Non-pigmented ciliary epithelial cell (primary cell): ENCODE measurements at regions not wholly inside any gene's neighbourhood (a gene's known extent, or its start where the extent isn't known, plus 50 kb on each side); places are given as distances from the start of the nearest gene placed in this dataset.

ENCODE experiments used
- DNase-seq: peaks from one replicate; pipeline ENCODE4 v3.0.0-alpha.2; 2010; ENCODE audit warnings: low read depth

DNA sequence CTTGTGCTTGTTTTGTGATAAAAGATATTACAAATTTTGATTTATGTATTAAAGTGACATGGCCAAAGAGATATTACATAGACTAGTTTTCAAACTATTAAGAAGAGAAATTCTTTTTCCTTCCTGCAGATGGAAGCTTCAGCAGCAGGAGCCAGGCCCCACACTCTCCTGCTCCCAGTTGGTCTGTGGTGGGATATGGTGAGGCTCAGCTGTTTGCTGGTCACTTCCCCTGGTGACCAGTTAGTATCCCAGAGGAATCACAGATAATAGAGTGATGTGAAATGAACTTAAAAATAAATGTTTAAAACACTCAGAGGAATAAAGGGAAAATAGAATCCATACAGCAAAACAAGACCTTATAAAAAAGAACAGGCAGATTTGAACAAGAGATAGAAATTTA lies 154.7 kb downstream of the KTN1 start:
- no peak for DNase-seq

- no peak for DNase-seq
Observed at GRCh38 chr14:55739967-55740648, 160.1 kb downstream of the KTN1 start.

GRCh38 chr14:55740649-55740989 lies 160.6 kb downstream of the KTN1 start:
- DNase-seq, result no peak

DNA sequence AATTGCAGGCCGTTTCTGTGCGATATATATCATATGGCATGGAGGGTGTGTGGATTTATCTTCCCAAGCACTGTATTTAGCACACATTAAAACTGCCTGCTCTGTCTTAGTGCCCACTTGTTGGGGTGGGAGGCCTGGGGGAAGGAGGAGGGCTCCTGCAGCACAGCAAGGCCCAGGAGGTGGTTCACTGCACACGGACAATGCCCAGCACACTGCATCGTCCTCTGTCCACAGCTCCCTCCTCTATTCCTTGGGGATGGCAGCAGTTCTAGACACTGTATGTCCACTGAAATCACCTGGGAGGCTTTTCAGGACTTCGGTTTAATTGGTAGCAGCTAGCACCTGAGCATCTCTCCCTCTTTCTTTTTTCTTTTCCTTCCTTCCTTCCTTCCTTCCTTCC lies 161.2 kb downstream of the KTN1 start:
- no peak for DNase-seq

DNA sequence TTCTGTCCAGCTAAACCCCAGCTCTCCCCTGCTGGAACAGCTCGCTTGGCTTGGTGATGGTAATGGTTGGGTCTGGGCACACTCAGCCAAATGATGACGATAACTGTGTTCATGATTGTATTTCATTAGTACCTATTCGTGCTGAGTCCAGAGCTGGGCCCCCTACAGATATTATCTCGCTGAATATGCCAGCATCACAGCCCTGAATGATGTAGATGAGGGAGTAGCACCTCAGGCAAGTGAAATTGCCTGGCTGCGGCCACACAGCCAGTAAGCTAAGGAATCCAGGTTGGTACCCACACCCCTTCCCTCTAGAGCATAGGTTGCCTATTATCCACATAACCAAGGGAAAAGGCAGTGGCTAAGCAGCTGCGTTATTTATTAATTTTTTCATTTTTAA lies 163.5 kb downstream of the KTN1 start:
- DNase-seq, result no peak

- no peak for DNase-seq
Observed at GRCh38 chr14:55744321-55744720, 164.3 kb downstream of the KTN1 start.

DNA sequence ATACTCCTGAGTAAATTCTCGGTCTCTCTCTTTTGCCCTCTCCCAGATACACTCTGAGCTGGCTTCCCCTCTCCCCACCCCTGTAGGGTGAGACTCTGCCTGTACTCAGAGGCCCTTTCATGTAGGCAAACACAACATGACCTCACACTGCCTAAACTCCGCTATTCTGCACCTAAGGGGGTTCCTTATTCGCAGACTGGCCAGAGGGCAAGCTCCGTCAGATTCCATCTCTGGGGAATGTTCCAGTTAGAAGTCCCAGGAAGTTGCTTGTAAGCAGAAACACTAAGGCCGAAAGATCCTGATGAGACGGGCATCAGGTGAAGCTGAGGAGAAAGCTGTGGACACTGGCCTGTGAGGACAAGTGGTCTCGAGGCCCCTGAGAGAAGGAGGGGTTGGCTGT lies 165.9 kb downstream of the KTN1 start:
- no peak for DNase-seq

- DNase-seq, result peak; percentile 8
Observed at GRCh38 chr14:55746558-55746957, 166.6 kb downstream of the KTN1 start.

DNA sequence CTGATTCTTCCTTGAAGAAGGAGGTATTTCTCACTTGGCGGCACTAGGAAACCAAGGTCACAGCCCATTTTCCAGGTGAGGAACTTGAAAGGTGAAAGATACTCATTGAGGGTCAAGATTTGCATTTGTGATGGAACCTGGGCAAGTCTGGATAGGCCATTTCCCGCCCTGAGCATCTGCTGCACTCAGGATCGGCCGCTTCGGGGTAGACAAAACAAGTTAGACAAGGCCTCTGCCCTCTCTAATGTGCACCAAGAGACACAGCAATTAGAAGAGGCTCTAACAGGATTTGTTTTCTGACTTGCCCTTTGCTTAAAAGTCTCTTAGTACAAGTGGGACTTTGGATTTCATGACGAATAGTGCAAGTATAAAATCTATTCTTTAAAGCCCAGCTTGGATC lies 167.2 kb downstream of the KTN1 start:
- no peak for DNase-seq

- no peak for DNase-seq
Observed at GRCh38 chr14:55749201-55749812, 169.3 kb downstream of the KTN1 start.

DNA sequence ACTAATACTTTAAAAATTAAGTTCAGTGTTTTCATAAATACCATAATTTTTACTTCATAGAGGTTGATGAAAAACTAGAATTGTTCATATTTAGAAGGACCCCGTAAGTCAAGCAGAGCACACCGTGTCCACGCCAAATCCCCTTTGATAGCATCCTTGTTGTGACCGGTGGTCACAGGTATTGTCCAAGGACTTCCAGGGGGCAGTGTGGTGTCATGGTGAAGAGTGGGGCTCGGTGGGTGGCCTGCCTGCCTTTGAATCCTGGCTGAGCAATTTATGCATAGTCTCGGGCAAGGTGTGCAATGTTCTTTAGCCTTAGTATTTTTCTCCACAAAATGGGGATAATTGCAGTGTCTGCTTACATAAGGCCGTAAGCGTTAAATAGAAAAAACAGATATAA lies 169.9 kb downstream of the KTN1 start:
- no peak for DNase-seq

DNA sequence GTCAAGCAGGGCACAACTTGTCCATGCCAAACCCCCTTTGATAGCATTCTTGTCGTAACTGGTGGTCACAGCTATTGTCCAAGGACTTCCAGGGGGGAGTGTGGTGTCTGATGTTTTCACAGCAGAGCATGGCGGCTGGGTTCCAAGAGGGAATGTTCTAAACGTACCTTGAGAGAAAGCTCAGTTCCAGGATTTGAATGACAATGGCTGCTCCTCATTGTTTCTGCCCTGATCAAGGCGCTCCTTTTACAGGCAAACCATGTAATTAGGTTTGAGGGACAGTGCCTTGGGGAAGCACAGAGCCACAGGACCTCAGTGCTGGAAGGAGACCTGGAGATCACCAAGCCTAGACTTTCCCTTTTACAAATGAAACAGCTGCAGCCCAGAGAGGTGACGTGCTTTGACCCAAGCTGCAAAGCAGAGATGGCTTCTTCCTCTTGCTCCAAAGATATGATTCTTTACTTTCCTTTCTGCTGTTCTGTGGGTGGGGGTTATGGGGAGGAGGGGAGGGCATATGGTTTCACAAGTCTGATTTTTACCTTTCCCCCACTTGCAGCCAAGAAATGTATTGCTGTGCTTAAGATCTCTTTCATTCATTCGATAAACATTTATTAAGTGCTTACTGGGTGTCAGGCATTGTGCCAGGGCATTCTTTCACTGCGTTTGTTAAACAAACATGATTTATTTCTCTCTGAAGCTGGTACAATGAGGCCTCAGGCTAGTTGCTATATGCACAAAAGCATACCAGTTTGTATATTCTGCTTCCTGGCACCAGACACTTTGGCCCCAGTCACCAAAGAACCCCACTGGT lies 172.8 kb downstream of the KTN1 start:
- peak; percentile 15 for DNase-seq

DNA sequence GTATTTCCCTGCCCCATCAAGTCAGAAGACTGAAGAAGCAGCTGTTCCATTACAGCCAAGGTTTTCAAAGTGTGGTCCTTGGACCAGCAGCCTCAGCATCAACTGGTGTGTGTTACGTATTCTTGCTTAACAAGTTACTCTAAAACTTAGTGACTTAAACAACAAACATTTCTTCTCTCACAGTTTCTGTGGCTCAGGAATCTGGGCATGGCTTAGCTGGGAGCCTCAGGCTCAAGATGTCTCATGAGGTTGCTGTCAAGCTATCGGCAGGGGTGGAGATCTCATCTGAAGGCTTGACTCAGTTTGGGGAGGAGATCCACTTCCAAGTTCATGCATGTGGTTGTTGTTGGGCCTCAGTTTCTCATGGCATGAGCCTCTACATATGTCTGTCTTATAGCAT lies 174.5 kb downstream of the KTN1 start:
- no peak for DNase-seq

DNA sequence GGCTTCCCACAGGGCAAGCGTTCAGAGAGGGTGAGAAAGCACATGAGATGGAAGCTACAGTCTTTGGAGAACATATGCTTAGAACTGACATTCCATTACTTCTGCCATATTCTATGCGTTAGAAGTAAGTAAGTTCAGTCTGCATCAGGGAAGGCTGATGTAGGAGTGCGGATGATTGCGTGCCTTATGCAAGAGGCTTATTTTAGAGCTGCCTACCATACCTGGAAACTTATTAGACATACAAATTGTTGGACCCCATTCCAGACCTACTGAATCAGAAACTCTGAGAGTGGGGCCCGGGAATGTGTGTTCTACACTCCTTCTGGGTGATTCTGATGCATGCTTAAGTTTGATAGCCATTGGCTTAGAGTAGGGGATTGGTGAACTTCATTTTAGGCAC lies 174.9 kb downstream of the KTN1 start:
- DNase-seq, result no peak

DNA sequence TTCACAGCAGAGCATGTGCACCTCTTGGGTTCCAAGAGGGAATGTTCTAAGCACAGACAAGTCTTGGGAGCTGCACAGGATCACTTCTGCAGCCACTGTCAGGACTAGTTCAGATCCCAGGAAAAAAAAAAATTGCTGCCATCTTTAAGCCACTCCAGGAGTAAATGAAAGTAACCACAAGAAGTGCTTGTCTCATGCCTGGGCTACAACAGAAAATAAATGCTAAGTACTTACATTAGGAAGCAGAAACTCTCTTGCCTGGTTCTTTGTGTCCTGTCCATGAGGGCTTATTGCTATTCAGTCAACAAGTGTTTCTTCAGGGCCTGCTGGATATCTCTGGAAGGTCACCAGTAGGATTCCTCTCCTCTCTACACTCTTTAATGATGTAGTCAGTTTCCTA lies 176.1 kb downstream of the KTN1 start:
- no peak for DNase-seq

DNA sequence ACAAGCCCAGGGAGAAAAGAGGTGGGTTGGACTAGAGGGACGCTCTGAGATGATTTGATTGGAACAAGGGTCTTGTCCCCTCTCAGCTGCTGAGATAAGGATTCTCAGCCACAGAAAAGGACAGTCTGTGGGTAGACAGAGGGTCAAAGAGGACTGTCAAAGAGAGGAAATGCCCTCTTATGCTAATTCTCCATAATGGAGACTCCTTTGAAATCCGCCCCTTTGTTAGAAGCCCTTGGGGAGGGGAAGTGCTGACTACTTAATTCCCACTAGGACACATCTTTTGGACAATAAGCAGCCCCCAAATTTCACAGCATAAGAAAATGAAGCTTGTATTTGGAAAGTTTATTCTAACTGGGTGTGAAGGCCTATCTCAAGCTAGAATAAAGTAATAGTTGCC lies 176.6 kb downstream of the KTN1 start:
- no peak for DNase-seq

DNA sequence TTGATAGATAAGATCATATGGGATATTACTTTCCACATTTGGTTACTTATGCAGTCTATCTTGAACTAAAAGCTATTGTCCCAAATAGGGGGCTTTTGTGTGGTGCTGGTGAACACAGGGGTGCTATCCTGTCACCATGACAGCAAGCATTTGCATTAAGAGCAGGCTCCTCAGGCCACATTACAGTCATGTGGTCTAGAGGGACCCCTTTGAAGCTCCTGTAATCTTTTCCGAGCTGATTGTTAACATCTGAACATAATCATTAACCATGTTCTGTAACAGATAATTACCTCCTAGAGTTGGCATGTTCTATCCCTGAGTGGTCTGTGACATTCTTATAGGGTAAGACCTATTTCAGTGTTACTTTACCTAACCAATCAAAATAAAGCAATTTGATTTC lies 178.8 kb downstream of the KTN1 start:
- no peak for DNase-seq

GRCh38 chr14:55760789-55761566 lies 181.0 kb downstream of the KTN1 start:
- DNase-seq, result no peak

DNA sequence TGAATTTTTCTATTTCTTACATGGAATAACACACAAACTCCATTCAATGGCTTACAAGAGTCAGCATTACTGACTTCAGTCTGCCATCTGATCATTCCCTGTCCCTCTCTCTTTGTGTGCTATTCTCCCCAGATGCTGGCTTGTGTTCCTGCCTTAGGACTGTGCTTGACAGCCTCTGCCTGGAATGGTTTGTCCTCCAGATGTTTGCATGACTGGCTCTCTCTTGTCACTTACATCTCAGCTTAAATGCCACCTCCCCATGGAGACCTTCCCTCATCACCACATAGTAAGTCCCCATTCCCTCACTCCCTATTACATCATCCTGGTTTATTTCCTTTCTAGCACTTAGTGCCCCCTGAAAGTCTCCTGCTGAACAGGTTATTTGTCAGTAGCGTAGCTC lies 181.6 kb downstream of the KTN1 start:
- no peak for DNase-seq

DNA sequence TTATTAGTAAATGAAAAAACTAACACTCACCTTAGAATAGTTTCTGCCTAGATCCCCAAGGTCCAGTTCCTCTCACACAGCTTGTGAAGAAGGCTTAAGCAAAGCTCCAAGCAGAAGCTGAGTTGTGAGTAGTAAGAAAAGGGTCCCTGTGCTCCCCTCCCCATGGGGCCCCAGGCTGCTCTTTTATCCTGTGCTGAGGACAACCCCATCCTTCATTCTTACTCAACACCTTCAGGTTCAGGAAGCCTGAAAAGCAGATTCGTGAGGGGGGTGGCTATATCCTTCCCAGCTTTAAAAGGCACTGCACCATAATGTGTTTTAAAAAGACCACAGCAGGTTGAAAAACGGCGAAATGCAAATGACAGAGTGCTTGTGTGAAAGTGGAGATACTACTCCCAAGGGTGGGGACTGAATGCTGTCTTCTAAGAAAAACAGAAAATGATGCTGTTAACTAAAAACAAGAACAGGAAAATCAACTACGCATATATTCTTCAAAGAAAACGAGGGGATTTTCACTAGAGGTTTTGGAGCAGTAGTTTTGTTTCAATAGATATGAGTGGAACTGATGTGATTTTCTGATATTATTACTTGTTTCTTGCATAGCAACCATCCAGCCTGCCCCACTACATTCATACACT lies 182.7 kb downstream of the KTN1 start:
- DNase-seq, result no peak

DNA sequence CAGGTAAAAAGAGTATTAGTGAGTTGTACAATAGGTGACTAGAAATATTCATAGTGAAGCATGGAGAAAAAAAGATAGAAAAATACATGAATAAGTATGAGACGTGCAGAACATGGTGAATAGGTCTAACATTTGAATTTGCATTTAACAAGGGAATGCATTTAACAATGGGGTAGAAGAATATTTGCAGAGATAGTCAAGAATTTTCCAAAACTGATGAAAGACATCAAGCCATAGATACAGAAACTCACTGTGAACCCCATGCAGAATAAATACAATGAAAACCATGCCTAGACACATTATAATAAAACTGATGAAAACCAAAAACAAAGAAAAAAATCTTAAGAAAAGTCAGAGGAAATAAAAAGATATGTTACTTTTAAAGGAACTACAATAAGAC lies 184.8 kb downstream of the KTN1 start:
- DNase-seq, result no peak

- no peak for DNase-seq
Observed at GRCh38 chr14:55766071-55766470, 186.1 kb downstream of the KTN1 start.
